Neural progenitor cell (in vitro differentiated cells): ENCODE measurements at regions not wholly inside any gene's neighbourhood (a gene's known extent, or its start where the extent isn't known, plus 50 kb on each side); places are given as distances from the start of the nearest gene placed in this dataset.

ENCODE experiments used
- DNase-seq: peaks from one replicate; pipeline ENCODE4 v3.0.0-alpha.2; 2016; ENCODE audit warnings: low spot score
- H2AFZ ChIP-seq: fragments of 200-600 bp; sonication (generic); replicated peaks from 2 replicates; pipeline ENCODE4 v1.6.1; 2016; ENCODE audit warnings: antibody characterized with exemption
- H3F3A ChIP-seq: fragments of 200-600 bp; sonication (generic); 2 replicates; pipeline ENCODE4 v1.6.1; 2016; ENCODE audit warnings: antibody characterized with exemption, low read depth
- H3K27ac ChIP-seq: fragments of 200-600 bp; sonication (generic); 2 replicates; pipeline ENCODE4 v1.5.1; 2016; ENCODE audit warnings: mild to moderate bottlenecking
- H3K27me3 ChIP-seq: fragments of 200-600 bp; sonication (generic); 2 replicates; pipeline ENCODE4 v1.6.1; 2016; ENCODE audit warnings: mild to moderate bottlenecking, moderate library complexity
- H3K36me3 ChIP-seq: fragments of 200-600 bp; sonication (generic); 2 replicates; pipeline ENCODE4 v1.5.1; 2016
- H3K4me1 ChIP-seq: fragments of 200-600 bp; sonication (generic); 2 replicates; pipeline ENCODE4 v1.6.1; 2016; ENCODE audit warnings: mixed run types
- H3K4me2 ChIP-seq: fragments of 200-600 bp; sonication (generic); 2 replicates; pipeline ENCODE4 v1.6.1; 2016
- H3K4me3 ChIP-seq: fragments of 200-600 bp; sonication (generic); 2 replicates; pipeline ENCODE4 v1.5.1; 2016
- H3K79me2 ChIP-seq: fragments of 200-600 bp; sonication (generic); 2 replicates; pipeline ENCODE4 v1.6.1; 2016; ENCODE audit warnings: low read depth
- H3K9ac ChIP-seq: fragments of 200-600 bp; sonication (generic); 2 replicates; pipeline ENCODE4 v1.6.1; 2016
- H3K9me3 ChIP-seq: fragments of 200-600 bp; sonication (generic); 2 replicates; pipeline ENCODE4 v1.5.1; 2016; ENCODE audit warnings: low read depth
- H4K20me1 ChIP-seq: fragments of 200-600 bp; sonication (generic); 2 replicates; pipeline ENCODE4 v1.6.1; 2016; ENCODE audit warnings: low read depth
- H3K27ac Mint-ChIP-seq: 3 replicates; pipeline ENCODE4 v1.8.0; 2021; ENCODE audit warnings: mixed read lengths
- H3K27me3 Mint-ChIP-seq: 2 replicates; pipeline ENCODE4 v1.8.0; 2022; ENCODE audit warnings: low read depth, mild to moderate bottlenecking, inconsistent platforms, moderate library complexity, mixed read lengths; ENCODE audit not compliant: insufficient read depth
- H3K36me3 Mint-ChIP-seq: 3 replicates; pipeline ENCODE4 v1.8.0; 2021; ENCODE audit warnings: mixed read lengths
- H3K4me1 Mint-ChIP-seq: 3 replicates; pipeline ENCODE4 v1.8.0; 2021; ENCODE audit warnings: mixed read lengths
- H3K4me3 Mint-ChIP-seq: 3 replicates; pipeline ENCODE4 v1.8.0; 2021; ENCODE audit warnings: mild to moderate bottlenecking, moderate library complexity, mixed read lengths
- H3K9me3 Mint-ChIP-seq: 3 replicates; pipeline ENCODE4 v1.8.0; 2020; ENCODE audit warnings: mixed read lengths
- CTCF ChIP-seq: fragments of 200-600 bp; sonication (generic); IDR thresholded peaks from 2 replicates; pipeline ENCODE4 v1.5.1; 2017; ENCODE audit warnings: antibody characterized with exemption, mild to moderate bottlenecking
- EZH2 ChIP-seq: fragments of 200-600 bp; sonication (generic); IDR thresholded peaks from 2 replicates; pipeline ENCODE4 v1.6.1; 2017; ENCODE audit warnings: antibody characterized with exemption, mild to moderate bottlenecking, moderate library complexity
- EZH2phosphoT487 ChIP-seq: fragments of 200-600 bp; sonication (generic); IDR thresholded peaks from 2 replicates; pipeline ENCODE4 v1.6.1; 2017; ENCODE audit warnings: antibody characterized with exemption

- H3F3A ChIP-seq, result no peaks in the 10 kb centered on the region
- Mint-ChIP-seq H3K27ac (no peak overlapping the region), H3K9me3 (no peaks in the 10 kb centered on the region), H3K36me3 (no peaks in the 10 kb centered on the region), H3K27me3 (peaks cover 12% of the 10 kb centered on the region), H3K4me1 (peaks cover 10% of the 10 kb centered on the region), H3K4me3 (no peak overlapping the region)
- no peak for DNase-seq
- H3K27me3 ChIP-seq, result no peaks in the 10 kb centered on the region
- H3K36me3 ChIP-seq, result no peaks in the 10 kb centered on the region
- TF ChIP-seq EZH2phosphoT487 (no peak), EZH2 (no peak), CTCF (no peak)
- H3K79me2 ChIP-seq, result no peaks in the 10 kb centered on the region
- no peak overlapping the region for H3K4me2 ChIP-seq
- no peaks in the 10 kb centered on the region for H3K9me3 ChIP-seq
- no peak overlapping the region for H3K4me3 ChIP-seq
- no peak overlapping the region for H2AFZ ChIP-seq
- H3K9ac ChIP-seq, result no peak overlapping the region
- H3K27ac ChIP-seq, result no peak overlapping the region
- H3K4me1 ChIP-seq, result no peaks in the 10 kb centered on the region
- H4K20me1 ChIP-seq, result no peaks in the 10 kb centered on the region
Measured at GRCh38 chr5:135691044-135691443, 112.3 kb upstream of the CXCL14 start.

GRCh38 chr5:135690466-135690865 lies 111.7 kb upstream of the CXCL14 start:
- Mint-ChIP-seq H3K36me3 (no peaks in the 10 kb centered on the region), H3K4me3 (no peak overlapping the region), H3K4me1 (peaks cover 10% of the 10 kb centered on the region), H3K27ac (no peak overlapping the region), H3K27me3 (peaks cover 12% of the 10 kb centered on the region), H3K9me3 (no peaks in the 10 kb centered on the region)
- H3K9me3 ChIP-seq, result no peaks in the 10 kb centered on the region
- H3K79me2 ChIP-seq, result no peaks in the 10 kb centered on the region
- no peak overlapping the region for H3K4me3 ChIP-seq
- DNase-seq, result no peak
- H4K20me1 ChIP-seq, result no peaks in the 10 kb centered on the region
- no peaks in the 10 kb centered on the region for H3F3A ChIP-seq
- no peak overlapping the region for H2AFZ ChIP-seq
- H3K27ac ChIP-seq, result no peak overlapping the region
- H3K27me3 ChIP-seq, result no peaks in the 10 kb centered on the region
- H3K9ac ChIP-seq, result no peak overlapping the region
- TF ChIP-seq EZH2phosphoT487 (no peak), CTCF (no peak), EZH2 (no peak)
- no peaks in the 10 kb centered on the region for H3K4me1 ChIP-seq
- H3K36me3 ChIP-seq, result no peaks in the 10 kb centered on the region
- H3K4me2 ChIP-seq, result no peak overlapping the region

- Histone ChIP-seq H2AFZ (no peak overlapping the region), H3K36me3 (no peaks in the 10 kb centered on the region), H3K27me3 (no peaks in the 10 kb centered on the region), H3K9ac (no peak overlapping the region), H3K9me3 (no peaks in the 10 kb centered on the region), H3K4me2 (no peak overlapping the region), H4K20me1 (no peaks in the 10 kb centered on the region), H3K27ac (no peak overlapping the region), H3K79me2 (no peaks in the 10 kb centered on the region), H3K4me1 (no peaks in the 10 kb centered on the region), H3K4me3 (no peak overlapping the region), H3F3A (no peaks in the 10 kb centered on the region)
- Mint-ChIP-seq H3K4me3 (no peak overlapping the region), H3K27me3 (peaks cover 8% of the 10 kb centered on the region), H3K36me3 (no peaks in the 10 kb centered on the region), H3K9me3 (no peaks in the 10 kb centered on the region), H3K27ac (no peak overlapping the region), H3K4me1 (peaks cover 7% of the 10 kb centered on the region)
- DNase-seq, result no peak
- no peak for TF ChIP-seq CTCF
- TF ChIP-seq EZH2, result no peak
- no peak for TF ChIP-seq EZH2phosphoT487
Measured at GRCh38 chr5:135689506-135689905, 110.7 kb upstream of the CXCL14 start.
